HL-60 (cell line): ENCODE measurements at regions not wholly inside any gene's neighbourhood (a gene's known extent, or its start where the extent isn't known, plus 50 kb on each side); places are given as distances from the start of the nearest gene placed in this dataset.

Source experiments
- DNase-seq, 2 experiments: peaks; one replicate each; pipeline ENCODE4 v3.0.0-alpha.2; 2010 to 2020; ENCODE audit warnings: low read depth in 1 of 2, low spot score in 1 of 2
- H3K27ac ChIP-seq: fragments of 250-450 bp; sonication (Bioruptor Pico); replicated peaks from 2 replicates; pipeline ENCODE4 v1.5.1; 2020; ENCODE audit warnings: mild to moderate bottlenecking, moderate library complexity
- H3K27me3 ChIP-seq: fragments of 250-450 bp; sonication (Bioruptor Pico); 2 replicates; pipeline ENCODE4 v1.5.1; 2021; ENCODE audit warnings: mild to moderate bottlenecking, moderate library complexity; ENCODE audit not compliant: insufficient read depth, poor library complexity, severe bottlenecking
- H3K4me3 ChIP-seq: replicated peaks from 2 replicates; pipeline ENCODE4 v1.5.1; 2011; ENCODE audit warnings: mild to moderate bottlenecking, control low read depth, low read length; ENCODE audit not compliant: insufficient read depth
- CTCF ChIP-seq: IDR thresholded peaks from one replicate; pipeline ENCODE4 v1.5.1; 2011; ENCODE audit warnings: low read length, control low read depth, inconsistent platforms; ENCODE audit not compliant: insufficient read depth
- GABPA ChIP-seq: IDR thresholded peaks from 2 replicates; pipeline ENCODE4 v1.6.1; 2012; ENCODE audit warnings: low read depth
- POLR2AphosphoS5 ChIP-seq: IDR thresholded peaks from 2 replicates; pipeline ENCODE4 v1.6.1; 2012; ENCODE audit warnings: low read depth
- REST ChIP-seq: IDR thresholded peaks from 2 replicates; pipeline ENCODE4 v1.6.1; 2012; ENCODE audit warnings: low read depth; ENCODE audit not compliant: insufficient replicate concordance
- SPI1 ChIP-seq: IDR thresholded peaks from 2 replicates; pipeline ENCODE4 v1.6.1; 2012; ENCODE audit warnings: low read depth, mild to moderate bottlenecking, borderline replicate concordance

- Histone ChIP-seq H3K27me3 (no peaks in the 10 kb centered on the region), H3K4me3 (no peak overlapping the region), H3K27ac (no peak overlapping the region)
- peak in 1 of 2 experiments; percentile 3 for DNase-seq
- TF ChIP-seq POLR2AphosphoS5 (no peak), CTCF (no peak), REST (no peak), GABPA (no peak), SPI1 (no peak)
These were observed 216.0 kb upstream of the DAAM1 start for GRCh38 chr14:58972233-58973017.

GRCh38 chr14:58977366-58977765, 211.1 kb upstream of the DAAM1 start:
- 0 out of 2 replicates have a peak, but pooled peaks have one; percentile 25 for TF ChIP-seq SPI1
- TF ChIP-seq GABPA, result no peak
- TF ChIP-seq CTCF, result no peak
- no peak overlapping the region for H3K4me3 ChIP-seq
- no peak for DNase-seq
- H3K27ac ChIP-seq, result no peak overlapping the region
- H3K27me3 ChIP-seq, result no peaks in the 10 kb centered on the region

GRCh38 chr14:58978343-58978742, 210.1 kb upstream of the DAAM1 start:
- DNase-seq, result no peak
- Histone ChIP-seq H3K27ac (no peak overlapping the region), H3K4me3 (no peak overlapping the region), H3K27me3 (no peaks in the 10 kb centered on the region)
- TF ChIP-seq GABPA (no peak), SPI1 (no peak), POLR2AphosphoS5 (no peak), CTCF (no peak), REST (no peak)

GRCh38 chr14:58979325-58979724, 209.1 kb upstream of the DAAM1 start:
- TF ChIP-seq POLR2AphosphoS5 (no peak), GABPA (no peak), SPI1 (no peak), CTCF (no peak), REST (no peak)
- DNase-seq, result no peak
- Histone ChIP-seq H3K27ac (no peak overlapping the region), H3K4me3 (no peak overlapping the region), H3K27me3 (peaks cover 2% of the 10 kb centered on the region)
